ENCODE measurements at regions not wholly inside any gene's neighbourhood (a gene's known extent, or its start where the extent isn't known, plus 50 kb on each side); places are given as distances from the start of the nearest gene placed in this dataset.

- Histone ChIP-seq H3K4me2 (ENCODE audit: insufficient read depth, low read length) (no peak overlapping the region), H3K36me3 (ENCODE audit: control insufficient read depth, insufficient read depth, low read length) (no peaks in the 10 kb centered on the region), H3K9me3 (replicated peaks; ENCODE audit: control insufficient read depth, insufficient read depth, low read depth, low read length) (no peaks in the 10 kb centered on the region), H3K9me1 (ENCODE audit: control insufficient read depth, insufficient read depth, low read length) (no peaks in the 10 kb centered on the region), H4K20me1 (replicated peaks; ENCODE audit: control insufficient read depth, insufficient read depth, low read length) (no peaks in the 10 kb centered on the region; the same call in 1 of the 2 replicates), H3K9ac (ENCODE audit: insufficient read depth in 1 of 2, low read depth in 2 of 2, low read length in 2 of 2) (no peak overlapping the region), H3K79me2 (ENCODE audit: control insufficient read depth, insufficient read depth, low read length) (no peaks in the 10 kb centered on the region), H2AFZ (ENCODE audit: low read depth, low read length) (no peak overlapping the region), H3K4me3 (no peak overlapping the region), H3K27ac (ENCODE audit: extremely low read depth, low read depth, low read length) (no peak overlapping the region), H3K27me3 (ENCODE audit: control insufficient read depth in 2 of 2, insufficient read depth in 2 of 2, low read length in 2 of 2) (peaks cover 2 to 31% of the 10 kb centered on the region in 2 experiments; a peak in 3 of 5 replicates), H3K4me1 (replicated peaks in 1 of 2; ENCODE audit: control insufficient read depth in 2 of 2, insufficient read depth in 2 of 2, low read length in 2 of 2) (no peaks in the 10 kb centered on the region)
- in situ Hi-C loops (cut with MboI) = no loop called here
- BruUV-seq (replicated peaks) = no TSS peak
- FAIRE-seq (no peak), DNase-seq (ENCODE audit: extremely low read depth in 1 of 4, low spot score in 3 of 4) (no peak), ATAC-seq (no peak)
- 0% methylated on average over 2 of the region's 2 CpGs for WGBS (ENCODE audit: insufficient coverage, low coverage, missing lambda C conversion rate)
- TF ChIP-seq HMG20A (CRISPR knock-in tag; conservative IDR thresholded peaks at IDR 0.05) (no peak), RCOR1 (IDR thresholded peaks at IDR 0.05; ENCODE audit: borderline replicate concordance in 1 of 2, low read depth in 2 of 2, low read length in 2 of 2) (no peak), ID3 (CRISPR knock-in tag; IDR thresholded peaks at IDR 0.05) (no peak), ID3 (tag; IDR thresholded peaks at IDR 0.05) (no peak), ZBTB2 (IDR thresholded peaks at IDR 0.05) (no peak), PRMT5 (CRISPR knock-in tag; IDR thresholded peaks at IDR 0.05) (no peak), ZNF75A (CRISPR knock-in tag; IDR thresholded peaks at IDR 0.05) (no peak), RBM22 (IDR thresholded peaks at IDR 0.05; ENCODE audit: low read depth, low read length, poor library complexity, severe bottlenecking) (no peak), ZEB2 (IDR thresholded peaks at IDR 0.05) (no peak), ZNF347 (CRISPR knock-in tag; IDR thresholded peaks at IDR 0.05; ENCODE audit: low read depth) (no peak), ZNF24 (IDR thresholded peaks at IDR 0.05) (no peak)
- TF ChIP-seq, protein P1, sequence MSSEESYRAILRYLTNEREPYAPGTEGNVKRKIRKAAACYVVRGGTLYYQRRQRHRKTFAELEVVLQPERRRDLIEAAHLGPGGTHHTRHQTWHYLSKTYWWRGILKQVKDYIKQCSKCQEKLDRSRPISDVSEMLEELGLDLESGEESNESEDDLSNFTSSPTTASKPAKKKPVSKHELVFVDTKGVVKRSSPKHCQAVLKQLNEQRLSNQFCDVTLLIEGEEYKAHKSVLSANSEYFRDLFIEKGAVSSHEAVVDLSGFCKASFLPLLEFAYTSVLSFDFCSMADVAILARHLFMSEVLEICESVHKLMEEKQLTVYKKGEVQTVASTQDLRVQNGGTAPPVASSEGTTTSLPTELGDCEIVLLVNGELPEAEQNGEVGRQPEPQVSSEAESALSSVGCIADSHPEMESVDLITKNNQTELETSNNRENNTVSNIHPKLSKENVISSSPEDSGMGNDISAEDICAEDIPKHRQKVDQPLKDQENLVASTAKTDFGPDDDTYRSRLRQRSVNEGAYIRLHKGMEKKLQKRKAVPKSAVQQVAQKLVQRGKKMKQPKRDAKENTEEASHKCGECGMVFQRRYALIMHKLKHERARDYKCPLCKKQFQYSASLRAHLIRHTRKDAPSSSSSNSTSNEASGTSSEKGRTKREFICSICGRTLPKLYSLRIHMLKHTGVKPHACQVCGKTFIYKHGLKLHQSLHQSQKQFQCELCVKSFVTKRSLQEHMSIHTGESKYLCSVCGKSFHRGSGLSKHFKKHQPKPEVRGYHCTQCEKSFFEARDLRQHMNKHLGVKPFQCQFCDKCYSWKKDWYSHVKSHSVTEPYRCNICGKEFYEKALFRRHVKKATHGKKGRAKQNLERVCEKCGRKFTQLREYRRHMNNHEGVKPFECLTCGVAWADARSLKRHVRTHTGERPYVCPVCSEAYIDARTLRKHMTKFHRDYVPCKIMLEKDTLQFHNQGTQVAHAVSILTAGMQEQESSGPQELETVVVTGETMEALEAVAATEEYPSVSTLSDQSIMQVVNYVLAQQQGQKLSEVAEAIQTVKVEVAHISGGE (CRISPR knock-in tag; IDR thresholded peaks at IDR 0.05) = no peak
- POLR2A ChIA-PET = no interaction called here
- CTCF ChIA-PET (ENCODE audit: low intra/inter-chr PET ratio) = no interaction called here
- intact Hi-C loops (cut with micrococcal nuclease) = no loop called here
Measured at GRCh38 chr2:237180987-237181386, 95.3 kb downstream of the COPS8 start.
